IPS-18a (cell line): ENCODE measurements at regions not wholly inside any gene's neighbourhood (a gene's known extent, or its start where the extent isn't known, plus 50 kb on each side); places are given as distances from the start of the nearest gene placed in this dataset.
"Not testable (repeated sequence)": the region's sequence is repeated elsewhere in the genome, so short reads cannot be mapped to it uniquely, and the experiment has no call there.

Experiments used
- H3K27ac ChIP-seq: one replicate; pipeline ENCODE4 v1.5.1; 2013; ENCODE audit warnings: low read length
- H3K27me3 ChIP-seq: one replicate; pipeline ENCODE4 v1.6.1; 2013; ENCODE audit warnings: mild to moderate bottlenecking, low read length; ENCODE audit not compliant: control insufficient read depth, insufficient read depth
- H3K36me3 ChIP-seq: one replicate; pipeline ENCODE4 v1.6.1; 2013; ENCODE audit warnings: low read depth, low read length; ENCODE audit not compliant: control insufficient read depth
- H3K4me1 ChIP-seq: one replicate; pipeline ENCODE4 v1.6.1; 2013; ENCODE audit warnings: low read depth, low read length; ENCODE audit not compliant: control insufficient read depth
- H3K4me3 ChIP-seq: one replicate; pipeline ENCODE4 v1.5.1; 2013; ENCODE audit warnings: low read length
- H3K9ac ChIP-seq: one replicate; pipeline ENCODE4 v1.6.1; 2013; ENCODE audit warnings: mild to moderate bottlenecking, low read length, moderate library complexity
- H3K9me3 ChIP-seq: one replicate; pipeline ENCODE4 v1.6.1; 2013; ENCODE audit warnings: low read depth, low read length; ENCODE audit not compliant: control insufficient read depth

- Histone ChIP-seq H3K9me3 (peaks cover under 1% of the 10 kb centered on the region), H3K9ac (no peak overlapping the region), H3K27me3 (no peaks in the 10 kb centered on the region), H3K4me1 (no peaks in the 10 kb centered on the region), H3K36me3 (no peaks in the 10 kb centered on the region), H3K27ac (no peak overlapping the region), H3K4me3 (no peak overlapping the region)
These were observed 738.1 kb upstream of the GJE1 start for GRCh38 chr6:141394565-141395051.

DNA sequence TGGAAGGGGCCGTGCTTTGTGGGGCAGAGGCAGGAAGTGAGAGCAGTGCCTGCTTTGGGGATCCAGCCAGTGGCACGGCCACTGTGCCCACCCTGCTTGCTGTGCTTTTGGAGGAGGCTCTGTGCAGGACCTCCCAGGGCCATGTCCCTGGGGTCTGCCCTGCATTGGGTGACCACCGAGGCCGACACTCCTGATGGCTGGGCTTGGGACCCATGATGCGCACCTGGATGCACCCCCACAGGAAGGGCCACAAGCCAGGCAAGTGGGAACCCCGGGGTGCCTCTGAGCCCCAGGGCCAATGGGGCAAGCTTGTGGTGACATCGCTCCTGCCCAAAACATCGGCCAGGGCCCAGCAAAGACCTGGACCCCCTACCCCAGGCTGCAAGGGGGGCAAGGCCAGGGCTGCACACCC is 738.6 kb upstream of the GJE1 start:
- no peaks in the 10 kb centered on the region for H3K27me3 ChIP-seq
- peaks cover 4% of the 10 kb centered on the region for H3K9me3 ChIP-seq
- H3K36me3 ChIP-seq = no peaks in the 10 kb centered on the region
- H3K27ac ChIP-seq = no peak overlapping the region
- no peak overlapping the region for H3K9ac ChIP-seq
- H3K4me3 ChIP-seq = no peak overlapping the region
- peaks cover 2% of the 10 kb centered on the region for H3K4me1 ChIP-seq

- Histone ChIP-seq H3K9ac (no peak overlapping the region), H3K27me3 (no peaks in the 10 kb centered on the region), H3K4me1 (peaks cover 6% of the 10 kb centered on the region), H3K27ac (no peak overlapping the region), H3K9me3 (peaks cover 4% of the 10 kb centered on the region), H3K36me3 (no peaks in the 10 kb centered on the region), H3K4me3 (no peak overlapping the region)
These were observed 739.2 kb upstream of the GJE1 start for GRCh38 chr6:141393405-141394124.

DNA sequence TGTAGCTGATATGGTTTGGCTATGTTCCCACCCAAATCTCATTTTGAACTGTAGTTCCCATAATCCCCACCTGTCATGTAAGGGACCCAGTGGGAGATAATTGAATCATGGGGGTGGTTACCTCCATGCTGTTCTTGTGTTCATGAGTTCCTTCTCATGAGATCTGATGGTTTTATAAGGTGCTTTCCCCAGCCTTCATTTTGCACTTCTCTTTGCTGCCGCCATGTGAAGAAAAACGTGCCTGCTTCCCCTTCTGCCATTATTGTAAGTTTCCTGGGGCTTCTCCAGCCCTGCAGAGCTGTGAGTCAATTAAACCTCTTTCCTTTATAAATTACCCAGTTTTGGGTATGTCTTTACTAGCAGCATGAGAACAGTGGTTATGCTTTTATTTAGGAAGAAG is 741.6 kb upstream of the GJE1 start:
- not testable (repeated sequence) for H3K27me3 ChIP-seq, H3K9ac ChIP-seq, H3K36me3 ChIP-seq, H3K9me3 ChIP-seq, H3K4me1 ChIP-seq, H3K27ac ChIP-seq, H3K4me3 ChIP-seq

DNA sequence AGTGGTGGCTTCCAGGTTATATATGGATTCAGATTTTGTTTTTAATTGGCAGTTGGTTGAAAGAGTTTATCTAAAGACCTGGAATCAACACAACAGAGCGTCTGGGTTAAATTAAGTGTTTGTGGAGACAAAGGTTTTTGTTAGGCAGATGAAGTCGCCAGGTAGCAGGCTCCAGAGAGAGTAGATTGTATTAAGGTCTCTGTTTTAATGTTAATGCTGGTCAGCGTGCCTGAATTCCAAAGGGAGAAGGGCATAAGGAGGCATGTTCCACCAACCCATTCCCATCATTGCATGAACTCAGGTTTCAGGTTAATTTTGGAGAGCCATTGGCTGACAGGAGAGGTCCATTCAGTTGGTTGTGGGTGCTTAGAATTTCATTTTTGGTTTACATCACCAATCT is 744.1 kb upstream of the GJE1 start:
- H3K4me1 ChIP-seq = peaks cover 6% of the 10 kb centered on the region
- no peaks in the 10 kb centered on the region for H3K27me3 ChIP-seq
- peaks cover 4% of the 10 kb centered on the region for H3K9me3 ChIP-seq
- H3K4me3 ChIP-seq = no peak overlapping the region
- H3K27ac ChIP-seq = no peak overlapping the region
- no peak overlapping the region for H3K9ac ChIP-seq
- no peaks in the 10 kb centered on the region for H3K36me3 ChIP-seq

DNA sequence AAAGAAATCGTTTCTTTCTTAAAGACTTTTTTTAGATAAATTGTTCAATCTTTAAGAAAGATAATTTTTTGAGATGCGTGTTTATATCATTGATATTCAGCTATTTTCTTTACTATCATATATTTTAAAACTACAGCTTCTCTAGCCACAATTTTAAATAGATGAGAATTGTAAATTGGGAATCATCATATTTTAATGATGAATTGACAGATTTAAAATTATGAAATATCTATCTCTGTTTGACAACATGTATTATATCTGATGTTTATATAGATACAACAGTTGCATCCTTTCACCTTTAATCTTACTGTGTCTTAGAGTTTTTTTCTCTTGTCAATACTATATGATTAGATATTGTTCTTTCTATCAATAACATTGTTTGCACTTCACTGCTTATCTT is 762.3 kb upstream of the GJE1 start:
- no peaks in the 10 kb centered on the region for H3K36me3 ChIP-seq
- no peak overlapping the region for H3K9ac ChIP-seq
- H3K27me3 ChIP-seq = no peaks in the 10 kb centered on the region
- H3K9me3 ChIP-seq = no peaks in the 10 kb centered on the region
- no peak overlapping the region for H3K27ac ChIP-seq
- H3K4me3 ChIP-seq = no peak overlapping the region
- H3K4me1 ChIP-seq = no peaks in the 10 kb centered on the region

DNA sequence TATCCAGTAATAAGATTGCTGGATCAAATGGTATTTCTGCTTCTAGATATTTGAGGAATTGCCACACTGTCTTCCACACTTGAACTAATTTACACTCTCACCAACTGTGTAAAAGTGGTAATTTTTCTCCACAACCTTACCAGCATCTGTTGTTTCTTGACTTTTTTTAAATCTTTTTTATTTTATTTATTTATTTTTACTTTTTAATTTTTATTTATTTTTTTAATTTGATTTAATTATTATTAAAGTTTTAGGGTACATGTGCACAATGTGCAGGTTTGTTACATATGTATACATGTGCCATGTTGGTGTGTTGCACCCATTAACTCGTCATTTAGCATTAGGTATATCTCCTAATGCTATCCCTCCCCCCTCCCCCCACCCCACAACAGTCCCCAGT is 765.9 kb upstream of the GJE1 start:
- H3K4me1 ChIP-seq, H3K36me3 ChIP-seq, H3K27ac ChIP-seq, H3K4me3 ChIP-seq, H3K9ac ChIP-seq, H3K9me3 ChIP-seq, H3K27me3 ChIP-seq: not testable (repeated sequence)

- no peaks in the 10 kb centered on the region for H3K9me3 ChIP-seq
- no peak overlapping the region for H3K4me3 ChIP-seq
- no peaks in the 10 kb centered on the region for H3K4me1 ChIP-seq
- no peak overlapping the region for H3K27ac ChIP-seq
- H3K27me3 ChIP-seq = no peaks in the 10 kb centered on the region
- no peak overlapping the region for H3K9ac ChIP-seq
- H3K36me3 ChIP-seq = no peaks in the 10 kb centered on the region
These were observed 768.0 kb upstream of the GJE1 start for GRCh38 chr6:141364694-141365093.

GRCh38 chr6:141364232-141364631 is 768.5 kb upstream of the GJE1 start:
- no peaks in the 10 kb centered on the region for H3K27me3 ChIP-seq
- H3K27ac ChIP-seq = no peak overlapping the region
- no peaks in the 10 kb centered on the region for H3K4me1 ChIP-seq
- H3K36me3 ChIP-seq = no peaks in the 10 kb centered on the region
- no peaks in the 10 kb centered on the region for H3K9me3 ChIP-seq
- H3K4me3 ChIP-seq = no peak overlapping the region
- H3K9ac ChIP-seq = no peak overlapping the region

DNA sequence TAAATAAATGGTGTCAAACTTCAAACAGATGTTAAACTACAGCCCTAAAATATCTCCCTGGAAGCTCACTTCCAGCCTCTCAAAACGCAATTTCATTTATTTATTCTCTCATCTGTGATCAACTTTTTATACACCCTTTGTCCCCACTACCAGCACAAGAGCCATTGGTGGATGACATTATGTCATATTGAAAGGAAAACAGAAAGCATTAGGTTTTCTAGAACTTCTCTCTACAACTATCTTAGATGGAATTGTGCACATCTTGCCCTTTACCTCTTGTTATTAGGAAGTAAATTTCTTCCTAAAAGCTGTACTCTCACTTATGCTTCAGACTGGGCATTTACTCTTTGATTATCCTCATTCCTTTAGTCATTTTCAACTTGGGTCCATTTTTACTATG is 771.2 kb upstream of the GJE1 start:
- Histone ChIP-seq H3K9me3 (peaks cover 5% of the 10 kb centered on the region), H3K36me3 (no peaks in the 10 kb centered on the region), H3K4me3 (no peak overlapping the region), H3K27me3 (no peaks in the 10 kb centered on the region), H3K4me1 (no peaks in the 10 kb centered on the region), H3K27ac (no peak overlapping the region), H3K9ac (no peak overlapping the region)

GRCh38 chr6:141359953-141360352 is 772.8 kb upstream of the GJE1 start:
- no peak overlapping the region for H3K27ac ChIP-seq
- H3K4me1 ChIP-seq = no peaks in the 10 kb centered on the region
- no peak overlapping the region for H3K9ac ChIP-seq
- H3K27me3 ChIP-seq = no peaks in the 10 kb centered on the region
- H3K4me3 ChIP-seq = no peak overlapping the region
- H3K9me3 ChIP-seq = peaks cover 5% of the 10 kb centered on the region
- H3K36me3 ChIP-seq = no peaks in the 10 kb centered on the region

DNA sequence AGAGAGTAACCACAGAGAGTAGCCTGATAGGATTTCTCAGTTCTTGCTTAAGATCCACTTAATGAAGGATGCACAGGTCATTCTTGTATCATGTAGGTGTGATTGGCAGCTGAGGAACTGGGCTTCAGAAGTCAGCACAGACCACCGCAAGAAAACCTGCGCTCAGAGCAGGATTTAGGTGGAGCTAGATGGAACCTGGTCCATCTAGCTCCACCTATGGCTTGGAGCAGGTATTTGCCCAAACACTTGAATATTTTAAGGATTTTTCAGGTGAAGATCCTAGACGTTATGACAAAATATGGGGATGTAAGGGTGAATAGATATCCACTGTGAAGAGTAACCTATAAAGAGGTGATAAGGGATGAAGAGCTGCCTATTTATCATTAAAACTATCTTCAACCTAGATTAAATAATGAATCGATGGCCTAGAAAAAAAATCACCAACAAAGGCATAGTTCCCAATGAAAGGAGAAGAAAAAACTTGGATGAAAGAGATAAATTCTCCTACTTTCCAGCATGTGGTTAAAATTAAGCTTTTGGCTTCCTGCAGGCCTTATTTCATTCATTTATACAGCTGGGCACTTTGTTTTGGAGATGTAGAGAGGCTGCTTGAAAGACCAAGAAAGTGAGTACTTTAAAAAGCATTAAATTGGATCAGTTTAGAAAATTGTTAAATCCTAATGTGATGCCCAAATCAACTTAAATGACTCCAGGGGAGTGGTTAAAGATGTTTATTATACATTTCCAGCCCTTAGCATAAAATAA is 778.4 kb upstream of the GJE1 start:
- no peak overlapping the region for H3K9ac ChIP-seq
- no peak overlapping the region for H3K27ac ChIP-seq
- H3K9me3 ChIP-seq = peaks cover 5% of the 10 kb centered on the region
- no peaks in the 10 kb centered on the region for H3K36me3 ChIP-seq
- H3K27me3 ChIP-seq = no peaks in the 10 kb centered on the region
- no peak overlapping the region for H3K4me3 ChIP-seq
- no peaks in the 10 kb centered on the region for H3K4me1 ChIP-seq
